HG03521 (cell line): ENCODE measurements at regions not wholly inside any gene's neighbourhood (a gene's known extent, or its start where the extent isn't known, plus 50 kb on each side); places are given as distances from the start of the nearest gene placed in this dataset.

ENCODE experiments used
- ATAC-seq: cut with Tn5 transposase; IDR thresholded peaks from one replicate; pipeline ENCODE4 v1.9.1; 2021; ENCODE audit warnings: mild to moderate bottlenecking, moderate library complexity; ENCODE audit not compliant: unreplicated experiment

DNA sequence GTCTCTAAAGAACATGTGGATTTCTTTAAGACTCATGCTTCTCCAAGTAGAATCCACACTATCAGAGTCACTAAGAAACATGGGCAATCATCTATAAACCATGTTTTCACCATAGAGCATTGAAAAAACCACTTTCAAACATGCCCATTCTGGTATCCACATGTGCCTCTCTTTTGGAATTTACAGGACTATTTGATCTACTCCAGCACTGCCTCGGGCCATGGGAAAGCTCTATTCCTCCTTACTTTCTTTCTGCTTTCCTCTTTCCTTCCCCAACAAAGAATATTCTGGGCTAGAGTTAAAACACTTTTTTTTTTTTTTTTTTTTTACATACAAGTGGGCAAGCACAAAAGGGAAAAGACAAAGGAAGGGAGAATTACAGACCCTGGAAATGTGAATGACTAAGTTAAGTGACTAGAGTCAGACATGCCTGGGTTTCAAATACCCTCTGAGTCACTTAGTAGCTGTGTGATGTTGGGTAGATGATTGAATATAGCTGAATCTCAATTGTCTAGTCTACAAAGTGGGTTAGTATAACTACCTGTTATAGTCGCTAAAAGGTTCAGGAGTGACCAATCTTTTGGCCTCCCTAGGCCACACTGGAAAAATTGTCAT lies 847.7 kb upstream of the INTU start:
- ATAC-seq: no peak

DNA sequence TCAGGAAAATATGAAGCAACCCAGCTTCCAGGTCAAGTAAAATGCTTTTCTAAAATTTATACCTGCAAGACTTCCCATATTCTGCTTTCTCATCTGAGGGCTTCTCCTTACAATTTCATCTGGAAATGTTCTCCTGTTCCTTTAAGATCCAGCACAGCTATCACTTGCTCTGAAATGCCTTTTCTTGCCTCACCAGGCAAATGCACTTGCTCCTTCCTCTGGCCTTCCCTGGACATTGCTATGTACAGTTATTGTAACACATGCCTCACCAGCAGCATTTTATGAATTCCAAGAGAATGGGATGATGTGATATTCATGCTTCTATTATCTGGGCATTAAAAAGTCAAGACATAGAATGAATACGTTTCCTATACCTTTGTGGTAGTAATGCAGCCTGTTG lies 842.1 kb upstream of the INTU start:
- ATAC-seq: no peak

DNA sequence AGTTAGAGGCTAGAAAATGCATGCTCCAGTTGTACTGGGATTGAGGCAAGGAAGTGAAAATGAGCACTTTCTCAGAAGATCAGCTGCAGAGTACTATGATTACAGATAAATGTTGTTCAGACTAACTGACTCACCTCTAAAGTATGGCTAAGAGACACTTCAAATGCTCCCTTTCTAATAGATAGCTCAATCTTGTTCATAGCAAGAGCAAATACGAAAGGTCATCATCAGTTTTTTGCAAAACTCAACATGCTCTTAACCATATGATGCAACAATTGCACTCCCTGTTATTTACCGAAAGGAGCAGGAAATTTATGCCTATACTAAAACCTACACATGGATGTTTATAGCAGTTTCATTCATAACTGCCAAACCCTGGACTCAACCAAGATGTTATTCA lies 838.4 kb upstream of the INTU start:
- ATAC-seq: no peak

DNA sequence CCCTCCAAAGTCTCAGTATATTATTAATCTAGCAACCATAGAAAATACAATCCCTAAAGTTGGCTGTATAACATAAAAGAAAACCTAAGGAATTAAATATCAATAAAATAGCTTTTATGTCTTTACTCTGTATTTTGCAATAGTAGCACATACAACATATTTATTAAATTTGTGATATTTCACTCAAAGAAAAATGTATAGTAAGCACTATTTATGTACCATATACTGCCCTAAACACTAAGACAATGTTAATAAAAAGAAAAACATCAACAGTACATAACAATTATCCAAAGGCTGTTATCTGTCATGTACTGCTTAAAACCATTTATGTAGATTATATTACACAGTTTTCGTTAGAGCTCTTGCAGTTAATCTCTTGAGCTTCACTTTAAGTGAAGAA lies 834.5 kb upstream of the INTU start:
- no peak for ATAC-seq

DNA sequence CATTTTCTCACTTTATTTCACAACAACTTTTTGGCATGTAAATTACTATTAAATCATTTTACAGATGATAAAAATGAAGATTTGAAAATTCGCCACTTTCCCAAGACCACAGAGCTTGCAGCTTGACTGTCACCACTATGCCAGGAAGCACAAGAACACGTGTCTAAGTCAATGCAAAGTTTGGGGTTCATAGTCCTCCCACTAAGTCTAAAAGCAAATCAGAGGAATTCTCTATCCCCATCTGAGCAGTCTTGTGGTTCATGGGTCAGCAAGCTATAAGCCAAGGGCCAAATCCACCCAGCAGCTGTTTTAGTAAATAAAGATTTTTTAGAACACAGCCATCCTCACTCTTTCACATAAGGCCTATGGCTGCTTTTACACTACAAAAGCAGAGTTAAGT lies 833.3 kb upstream of the INTU start:
- no peak for ATAC-seq

DNA sequence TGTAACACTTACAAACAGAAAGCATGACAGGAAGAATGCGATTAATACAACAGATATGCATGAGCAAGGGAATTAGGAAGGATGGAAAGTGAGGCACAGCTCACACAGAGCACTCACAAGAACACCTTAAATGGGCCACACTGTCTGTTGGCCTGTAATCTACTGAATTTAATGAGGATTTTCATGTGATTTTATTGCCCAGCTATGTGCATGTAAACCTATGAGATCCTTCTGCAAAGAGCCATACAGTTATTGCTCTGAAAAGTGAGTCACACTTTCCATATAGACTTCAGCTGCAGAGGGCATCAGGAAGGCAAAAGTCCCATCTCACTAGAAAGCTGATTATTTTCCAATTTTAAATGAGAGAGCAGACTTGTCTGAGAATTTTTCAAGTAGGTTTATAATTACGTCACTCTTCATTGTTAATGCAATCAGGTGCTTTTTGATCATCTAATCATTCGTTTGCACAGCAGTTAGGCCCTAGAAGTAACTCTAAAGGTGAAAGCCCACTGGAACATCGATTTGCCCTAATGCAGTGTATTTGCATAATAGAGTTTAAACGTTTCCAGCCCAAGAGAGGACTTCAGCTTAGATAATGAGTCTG lies 832.7 kb upstream of the INTU start:
- ATAC-seq: no peak

DNA sequence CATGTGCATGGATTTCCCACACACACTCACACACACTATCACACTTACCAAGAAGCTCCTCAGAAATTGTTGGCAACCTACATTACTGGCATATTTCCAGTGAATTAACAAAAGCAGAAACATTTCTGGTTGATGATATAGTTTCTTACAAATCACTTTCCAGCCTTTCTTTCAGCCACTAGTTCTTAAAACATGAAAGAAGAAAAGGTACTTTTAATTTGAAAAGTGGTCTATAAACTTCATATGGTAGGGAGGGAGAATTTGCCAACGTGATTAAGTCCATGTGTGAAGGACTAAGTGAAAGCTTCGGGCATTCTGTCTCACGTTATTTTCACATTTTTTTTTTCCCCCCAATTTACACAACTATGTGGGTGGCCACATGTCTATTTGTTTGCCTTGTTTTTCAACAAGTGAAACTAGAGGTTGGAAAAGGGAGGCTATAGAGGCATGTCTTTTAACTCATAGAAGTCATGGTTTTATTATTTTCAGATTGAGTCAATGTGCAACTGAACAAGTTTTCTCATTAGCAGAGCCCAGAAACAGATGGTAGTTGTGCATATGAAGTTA lies 832.1 kb upstream of the INTU start:
- no peak for ATAC-seq

DNA sequence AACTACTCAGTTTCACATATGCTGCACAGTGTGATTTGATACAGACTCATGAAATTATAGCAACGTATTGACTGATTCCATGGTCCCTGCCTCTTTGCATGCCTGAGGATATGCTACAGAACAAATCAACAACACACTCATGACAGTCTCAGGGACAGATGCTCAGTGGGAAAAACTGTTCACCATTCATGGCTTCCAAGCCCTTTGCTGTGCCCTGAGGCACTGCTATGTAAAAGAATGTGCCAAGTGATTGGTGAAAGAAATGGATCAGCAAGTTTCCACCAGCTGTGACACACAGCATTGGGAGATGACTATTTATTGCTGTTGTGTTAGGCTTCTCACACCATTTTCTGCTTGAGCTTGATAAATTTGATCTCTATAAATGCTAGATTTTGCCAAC lies 825.6 kb upstream of the INTU start:
- ATAC-seq: no peak

DNA sequence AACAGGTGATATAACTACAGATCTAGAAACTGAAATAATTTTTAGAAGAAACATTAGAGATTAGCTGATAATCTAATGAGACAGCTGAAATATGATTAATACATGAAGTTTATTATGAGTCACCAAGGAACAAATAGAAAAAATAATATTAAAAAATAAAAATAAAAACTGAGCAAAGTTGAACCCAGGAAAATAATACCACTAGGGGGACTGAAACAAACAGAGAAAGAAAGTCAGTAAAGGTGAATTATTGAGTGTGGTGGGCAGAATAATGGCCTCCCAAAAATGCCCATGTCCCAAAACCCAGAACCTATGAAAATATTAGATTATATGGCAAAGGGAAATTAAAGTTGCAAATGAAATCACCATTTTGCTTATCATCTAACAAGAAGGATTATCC lies 820.7 kb upstream of the INTU start:
- no peak for ATAC-seq

DNA sequence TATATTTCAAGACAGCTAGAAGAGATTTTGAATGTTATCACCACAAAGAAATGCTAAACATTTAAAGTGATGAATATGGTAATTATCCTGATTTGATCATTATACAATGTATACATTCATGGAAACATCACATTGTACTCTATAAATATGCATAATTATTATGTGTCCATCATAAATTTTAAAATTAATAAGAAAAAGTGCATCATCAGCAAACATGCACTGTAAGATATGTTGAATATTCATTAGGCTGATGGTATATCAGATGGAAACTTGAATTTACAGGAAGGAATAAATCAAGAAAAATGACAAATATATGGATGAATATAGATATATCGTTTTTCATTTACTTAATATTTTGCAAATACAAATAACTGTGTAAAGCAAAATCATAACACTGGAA lies 812.1 kb upstream of the INTU start:
- ATAC-seq: no peak

DNA sequence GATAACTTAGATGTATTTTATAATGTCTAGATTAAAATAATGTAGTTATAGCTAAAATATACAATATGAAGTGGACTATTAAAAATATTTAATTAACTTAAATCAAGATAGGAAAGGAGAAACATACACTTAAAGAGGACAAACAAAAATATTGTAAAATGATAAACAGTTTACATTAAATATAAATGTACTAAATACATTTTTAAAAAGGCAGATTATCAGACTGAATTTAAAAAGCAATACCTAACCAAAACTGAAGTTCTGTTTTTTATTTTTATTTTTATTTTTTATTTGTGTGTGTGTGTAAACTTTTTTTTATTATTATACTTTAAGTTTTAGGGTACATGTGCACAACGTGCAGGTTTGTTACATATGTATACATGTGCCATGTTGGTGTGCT lies 811.6 kb upstream of the INTU start:
- no peak for ATAC-seq

DNA sequence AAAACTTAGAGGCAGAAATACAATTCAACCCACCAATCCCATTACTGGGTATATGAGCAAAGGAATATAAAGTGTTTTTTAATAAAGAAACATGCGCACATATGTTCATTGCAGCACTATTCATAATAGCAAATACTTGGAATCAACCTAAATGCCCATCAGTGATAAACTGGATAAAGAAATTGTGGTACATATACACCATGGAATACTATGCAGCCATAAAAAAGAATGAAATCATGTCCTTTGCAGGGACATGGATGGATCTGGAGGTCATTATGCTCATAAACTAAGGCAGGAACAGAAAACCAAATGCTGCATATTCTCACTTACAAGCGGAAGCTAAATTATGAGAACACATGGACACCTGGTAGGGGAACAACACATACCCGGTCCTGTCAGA lies 807.7 kb upstream of the INTU start:
- ATAC-seq: no peak

DNA sequence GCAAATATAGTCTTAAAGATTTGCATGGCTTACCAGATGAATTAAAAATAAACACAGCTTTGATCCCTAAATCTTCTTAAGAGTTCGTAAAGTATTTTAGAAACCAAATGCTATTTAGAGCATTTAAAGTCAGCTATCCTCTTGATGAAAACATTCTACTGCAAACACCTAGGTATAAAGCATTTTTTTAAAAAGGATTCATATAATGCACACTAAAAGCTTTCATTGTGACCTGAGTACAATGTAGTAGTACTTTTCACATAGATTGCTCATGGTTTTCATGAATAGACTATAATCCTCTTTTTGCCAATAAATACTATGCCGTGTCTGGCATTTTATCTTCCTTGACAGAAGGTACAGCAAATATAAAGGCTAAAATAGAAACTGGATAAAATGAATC lies 805.1 kb upstream of the INTU start:
- ATAC-seq: no peak

DNA sequence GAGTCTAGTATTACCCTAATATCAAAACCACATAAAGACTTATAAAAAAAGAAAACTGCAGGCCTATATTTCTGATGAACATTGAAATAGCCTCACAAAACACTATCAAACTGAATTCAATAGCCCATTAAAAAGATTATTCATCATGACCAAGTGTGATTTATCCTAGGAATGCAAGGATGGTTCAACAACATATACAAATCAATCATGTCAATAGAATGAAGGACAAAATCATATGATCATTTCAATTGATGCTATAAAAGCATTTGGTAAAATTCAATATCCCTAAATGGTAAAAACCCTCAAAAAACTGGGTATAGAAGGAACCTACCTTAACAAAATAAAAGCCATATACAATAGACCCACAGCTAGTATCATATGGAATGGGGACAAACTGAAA lies 797.9 kb upstream of the INTU start:
- ATAC-seq: no peak

DNA sequence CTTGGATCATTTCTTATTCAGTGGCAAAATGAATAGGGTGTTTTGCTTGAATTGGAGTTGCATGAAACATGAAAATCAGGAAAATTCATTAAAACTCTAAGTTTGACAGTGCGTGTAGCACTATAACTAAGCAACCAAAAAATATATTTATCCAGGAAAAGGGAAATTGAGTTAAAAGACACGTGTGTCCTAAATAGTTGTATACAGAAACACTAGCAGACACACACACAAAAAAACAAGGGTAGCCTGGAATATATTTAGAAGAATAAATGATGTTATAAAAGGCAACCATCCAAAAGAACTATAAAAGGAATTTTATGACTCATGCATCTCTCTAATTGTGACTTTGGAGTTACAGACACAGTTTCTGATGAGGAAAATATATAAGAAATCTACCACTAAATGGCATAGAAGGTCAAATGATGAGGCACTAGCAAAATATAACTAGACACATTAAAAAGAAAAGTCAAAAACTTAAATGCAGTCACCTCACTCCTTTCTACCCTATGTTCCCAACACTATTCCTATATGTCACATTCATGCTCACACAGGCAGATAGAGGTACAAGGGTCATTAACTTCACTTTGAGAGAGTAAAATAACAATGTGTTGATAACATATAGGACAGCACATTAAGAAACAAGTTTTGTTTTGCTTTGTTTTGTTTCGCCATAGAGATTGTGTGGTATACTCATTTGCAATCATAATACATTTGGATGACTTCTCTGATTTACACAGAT lies 793.6 kb upstream of the INTU start:
- no peak for ATAC-seq

DNA sequence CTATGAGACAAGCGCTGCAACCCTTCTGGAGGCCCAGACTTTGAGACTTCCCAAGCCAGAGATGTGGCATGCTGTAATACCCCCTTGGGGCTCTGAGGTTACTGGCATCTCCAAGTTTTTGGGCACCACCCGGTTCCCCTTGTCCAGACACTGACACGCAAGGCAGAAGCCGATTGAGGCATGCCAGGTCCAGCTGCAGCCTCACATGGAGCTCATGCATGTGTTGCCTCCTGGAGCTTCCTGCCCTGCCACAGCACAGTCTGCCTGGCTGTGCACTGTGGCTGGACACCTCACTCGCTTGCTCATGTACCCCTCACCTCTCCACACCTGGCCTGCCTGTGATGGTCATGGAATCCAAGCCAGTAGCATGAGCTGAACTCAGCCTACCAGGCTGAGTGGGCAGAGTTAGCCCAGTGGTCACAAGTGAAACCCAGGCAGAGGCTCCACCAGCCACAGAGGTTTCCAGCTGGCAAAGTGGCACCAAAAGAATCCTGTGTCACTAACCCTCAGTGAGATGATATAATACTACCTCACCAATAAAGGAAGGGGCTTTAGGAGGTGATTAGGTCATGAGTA lies 789.2 kb upstream of the INTU start:
- ATAC-seq: no peak

DNA sequence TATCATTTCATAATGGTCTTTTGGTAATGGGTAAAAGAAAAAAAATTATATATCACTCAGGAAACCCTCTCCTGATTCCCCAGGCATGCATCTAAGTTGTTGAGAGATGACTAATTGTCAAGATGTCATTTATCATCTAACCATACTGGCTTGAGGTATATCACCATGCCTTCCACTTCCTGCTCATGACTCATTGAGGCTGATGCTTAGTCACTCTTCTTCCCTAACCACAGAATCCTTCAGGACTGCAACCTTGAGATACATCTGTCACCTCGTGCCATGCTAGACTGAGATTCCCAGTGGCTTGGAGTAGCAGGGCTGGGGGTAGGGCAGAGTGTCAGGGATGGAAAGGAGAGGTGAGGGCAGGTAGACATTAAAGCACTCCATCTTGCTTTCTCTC lies 782.5 kb upstream of the INTU start:
- no peak for ATAC-seq

DNA sequence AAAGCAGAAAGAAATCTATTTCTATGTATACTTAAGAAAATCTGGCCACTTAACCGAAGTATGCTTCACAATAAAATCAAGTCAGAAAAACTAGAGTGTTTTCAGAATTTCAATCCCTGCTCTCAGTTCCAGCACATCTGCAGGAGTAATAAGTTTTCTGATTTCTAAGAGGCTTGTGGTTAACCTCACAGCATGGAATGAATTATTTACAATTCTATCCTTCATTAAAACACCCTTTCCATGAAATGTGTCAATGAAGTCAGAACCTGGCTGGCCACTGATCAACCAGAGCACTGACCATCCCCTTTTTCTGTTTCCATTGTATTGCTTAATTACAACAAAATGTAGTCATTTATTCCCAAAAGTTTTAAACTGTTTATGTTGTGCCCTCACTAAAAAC lies 781.4 kb upstream of the INTU start:
- ATAC-seq: no peak

DNA sequence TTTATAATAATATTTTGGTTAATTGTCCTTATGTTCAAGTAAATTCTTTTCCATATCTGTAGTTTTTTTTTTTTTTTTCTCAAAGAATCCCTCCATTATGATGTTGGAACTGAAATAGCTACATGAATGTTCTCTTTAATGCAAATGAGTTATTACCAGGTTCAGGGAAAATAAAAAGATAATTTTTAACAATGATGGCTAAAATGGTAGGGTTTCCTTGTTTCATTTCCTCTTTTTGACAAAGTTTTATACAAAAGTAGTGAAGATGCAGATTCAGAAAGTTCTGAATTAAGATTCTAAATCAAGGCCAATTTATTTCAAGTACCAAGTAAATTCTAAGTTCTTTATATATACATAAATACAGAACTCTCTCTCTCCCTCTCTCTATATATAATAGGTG lies 779.0 kb upstream of the INTU start:
- ATAC-seq: no peak

DNA sequence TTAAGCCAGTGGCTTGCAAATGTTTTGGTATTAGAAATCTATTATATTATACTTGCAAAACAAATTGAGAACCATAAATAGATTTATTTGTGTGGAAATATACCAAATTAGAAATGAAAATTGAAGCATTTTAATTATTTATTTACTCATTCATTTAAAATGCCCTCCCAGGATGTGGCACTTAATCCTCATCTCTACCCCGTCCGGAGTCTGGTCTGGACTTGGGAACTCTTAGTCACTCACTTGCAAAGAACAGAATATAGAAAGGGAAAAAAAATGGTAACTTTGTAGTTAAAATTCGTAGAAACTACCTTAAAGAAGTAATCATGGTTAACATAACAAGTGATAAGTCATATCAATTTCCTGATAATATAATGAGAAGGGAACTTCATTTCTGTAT lies 775.9 kb upstream of the INTU start:
- no peak for ATAC-seq

DNA sequence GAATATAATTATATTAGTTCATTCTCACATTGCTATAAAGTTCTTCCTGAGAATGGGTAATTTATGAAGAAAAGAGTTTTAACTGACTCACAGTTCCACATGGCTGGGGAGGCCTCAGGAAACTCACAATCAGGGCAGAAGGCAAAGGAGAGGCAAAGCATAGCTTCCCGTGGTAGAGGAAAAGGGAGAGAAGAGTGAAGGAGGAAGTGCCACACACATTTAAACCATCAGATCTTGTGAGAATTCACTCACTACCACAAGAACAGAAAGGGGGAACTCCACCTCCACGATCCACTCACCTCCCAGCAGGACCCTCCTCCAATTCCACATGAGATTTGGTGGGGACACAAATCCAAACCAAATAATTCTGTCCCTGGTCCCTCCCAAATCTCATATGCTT lies 773.4 kb upstream of the INTU start:
- no peak for ATAC-seq

DNA sequence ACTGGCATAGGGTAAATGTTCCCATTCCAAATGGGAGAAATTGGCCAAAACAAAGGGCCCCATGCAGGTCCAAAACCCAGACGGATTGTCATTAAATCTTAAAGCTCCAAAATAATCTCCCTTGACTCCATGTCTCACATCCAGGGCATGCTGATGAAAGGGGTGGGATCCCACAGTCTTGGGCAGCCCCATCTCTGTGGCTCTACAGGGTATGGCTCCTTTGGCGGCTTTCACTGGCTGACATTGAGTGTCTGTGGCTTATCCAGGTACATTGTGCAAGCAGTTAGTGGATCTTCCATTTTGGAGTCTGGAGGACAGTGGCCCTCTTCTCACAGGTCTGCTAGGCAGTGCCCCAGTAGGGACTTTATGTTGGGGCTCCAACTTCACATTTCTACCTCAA lies 772.9 kb upstream of the INTU start:
- no peak for ATAC-seq
